Keratinocyte (primary cell): ENCODE measurements at regions not wholly inside any gene's neighbourhood (a gene's known extent, or its start where the extent isn't known, plus 50 kb on each side); places are given as distances from the start of the nearest gene placed in this dataset.

Experiments used
- DNase-seq: peaks from one replicate; pipeline ENCODE4 v3.0.0-alpha.2; 2011; ENCODE audit warnings: low read depth, missing footprints, low spot score
- FAIRE-seq: peaks from 2 replicates; lab custom pipeline; 2011; peaks lifted over from hg19 to GRCh38; lab: Jason Lieb, UNC
- H2AFZ ChIP-seq: 2 replicates; pipeline ENCODE4 v1.6.0; 2012; ENCODE audit warnings: low read length, control low read depth, inconsistent platforms; ENCODE audit not compliant: control insufficient read depth
- H3K27ac ChIP-seq: 2 replicates; pipeline ENCODE4 v1.5.1; 2011; ENCODE audit warnings: low read length; ENCODE audit not compliant: control insufficient read depth, insufficient read depth
- H3K27me3 ChIP-seq: 3 replicates; pipeline ENCODE4 v1.6.0; 2011; ENCODE audit warnings: low read length; ENCODE audit not compliant: control insufficient read depth, insufficient read depth; ENCODE audit errors: extremely low read depth
- H3K36me3 ChIP-seq, 2 experiments: 2 replicates in 1 of 2; 3 replicates in 1 of 2; pipeline ENCODE4 v1.5.1; 2011; ENCODE audit warnings: low read length in 2 of 2, mild to moderate bottlenecking in 1 of 2; ENCODE audit not compliant: control insufficient read depth in 2 of 2, insufficient read depth in 2 of 2; ENCODE audit errors: extremely low read depth in 1 of 2
- H3K4me1 ChIP-seq: 3 replicates; pipeline ENCODE4 v1.5.1; 2011; ENCODE audit warnings: low read length; ENCODE audit not compliant: control insufficient read depth, insufficient read depth; ENCODE audit errors: extremely low read depth
- H3K4me2 ChIP-seq: 3 replicates; pipeline ENCODE4 v1.6.0; 2011; ENCODE audit warnings: low read depth, low read length; ENCODE audit not compliant: control insufficient read depth, insufficient read depth; ENCODE audit errors: extremely low read depth
- H3K4me3 ChIP-seq, 3 experiments: fragments of 200-600 bp in 1 of 3; sonication (generic) in 1 of 3; 2 replicates in 2 of 3; 3 replicates in 1 of 3; pipeline ENCODE4 v1.5.1; 2011 to 2016; ENCODE audit warnings: low read length in 3 of 3, mild to moderate bottlenecking in 3 of 3, control low read depth in 2 of 3, inconsistent platforms in 1 of 3, low read depth in 1 of 3, mixed read lengths in 1 of 3, mixed run types in 1 of 3, moderate library complexity in 1 of 3; ENCODE audit not compliant: control insufficient read depth in 2 of 3, insufficient read depth in 2 of 3; ENCODE audit errors: extremely low read depth in 1 of 3
- H3K79me2 ChIP-seq: 2 replicates; pipeline ENCODE4 v1.6.0; 2012; ENCODE audit warnings: low read length; ENCODE audit not compliant: control insufficient read depth, insufficient read depth
- H3K9ac ChIP-seq: 3 replicates; pipeline ENCODE4 v1.6.0; 2011; ENCODE audit warnings: low read length; ENCODE audit not compliant: control insufficient read depth, insufficient read depth; ENCODE audit errors: extremely low read depth
- H3K9me1 ChIP-seq: 3 replicates; pipeline ENCODE4 v1.6.0; 2011; ENCODE audit warnings: low read length; ENCODE audit not compliant: control insufficient read depth, insufficient read depth; ENCODE audit errors: extremely low read depth
- H3K9me3 ChIP-seq: 2 replicates; pipeline ENCODE4 v1.5.1; 2012; ENCODE audit warnings: low read depth, low read length; ENCODE audit not compliant: control insufficient read depth
- H4K20me1 ChIP-seq: 3 replicates; pipeline ENCODE4 v1.6.0; 2011; ENCODE audit warnings: low read length; ENCODE audit not compliant: control insufficient read depth, insufficient read depth; ENCODE audit errors: extremely low read depth
- EZH2 ChIP-seq: IDR thresholded peaks from one replicate; pipeline ENCODE4 v1.6.1; 2012; ENCODE audit warnings: inconsistent platforms, mild to moderate bottlenecking, low read length, moderate library complexity
- dilution Hi-C: fragments of 300-500 bp; cut with MboI; formaldehyde crosslinking; loops from one replicate; pipeline ENCODE4 v1.7.0; 2020; ENCODE audit warnings: low sequenced_read_pairs; ENCODE audit not compliant: extremely low pct_ligation_motif_present
- TF ChIP-seq, protein P1 (sequence below), 3 experiments: IDR thresholded peaks in 1 of 3; conservative IDR thresholded peaks in 1 of 3; optimal IDR thresholded peaks in 1 of 3; 2 replicates in 2 of 3; 3 replicates in 1 of 3; pipeline versions ENCODE3 to v1.5.1; 2011; ENCODE audit warnings: low read length in 3 of 3, mild to moderate bottlenecking in 3 of 3, moderate library complexity in 2 of 3, control low read depth in 1 of 3, inconsistent platforms in 1 of 3; ENCODE audit not compliant: insufficient read depth in 2 of 3; ENCODE audit errors: extremely low read depth in 1 of 3

DNA sequence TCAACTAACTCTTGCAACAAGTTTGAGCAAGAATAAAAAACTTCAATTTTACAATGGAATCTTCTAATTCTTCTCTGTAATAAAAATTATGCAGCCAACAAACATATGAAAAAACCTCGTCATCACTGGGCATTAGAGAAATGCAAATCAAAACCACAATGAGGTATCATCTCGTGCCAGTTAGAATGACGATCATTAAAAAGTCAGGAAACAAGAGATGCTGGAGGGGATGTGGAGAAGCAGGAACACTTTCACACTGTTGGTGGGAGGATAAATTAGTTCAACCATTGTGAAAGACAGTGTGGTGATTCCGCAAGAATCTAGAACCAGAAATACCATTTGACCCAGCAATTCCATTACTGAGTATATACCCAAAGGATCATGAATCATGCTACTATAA lies 327.5 kb upstream of the LYPLAL1 start:
- DNase-seq (no peak), FAIRE-seq (no peak)
- Histone ChIP-seq H3K4me2 (no peak overlapping the region), H3K27ac (no peak overlapping the region), H3K79me2 (no peaks in the 10 kb centered on the region), H3K4me3 (no peak overlapping the region), H4K20me1 (no peaks in the 10 kb centered on the region), H3K27me3 (no peaks in the 10 kb centered on the region), H3K9me1 (no peaks in the 10 kb centered on the region), H3K4me1 (no peaks in the 10 kb centered on the region), H3K9me3 (no peaks in the 10 kb centered on the region), H3K9ac (no peak overlapping the region), H3K36me3 (no peaks in the 10 kb centered on the region), H2AFZ (no peak overlapping the region)
- dilution Hi-C loops, result no loop called here
- no peak for TF ChIP-seq EZH2
- TF ChIP-seq, protein P1, sequence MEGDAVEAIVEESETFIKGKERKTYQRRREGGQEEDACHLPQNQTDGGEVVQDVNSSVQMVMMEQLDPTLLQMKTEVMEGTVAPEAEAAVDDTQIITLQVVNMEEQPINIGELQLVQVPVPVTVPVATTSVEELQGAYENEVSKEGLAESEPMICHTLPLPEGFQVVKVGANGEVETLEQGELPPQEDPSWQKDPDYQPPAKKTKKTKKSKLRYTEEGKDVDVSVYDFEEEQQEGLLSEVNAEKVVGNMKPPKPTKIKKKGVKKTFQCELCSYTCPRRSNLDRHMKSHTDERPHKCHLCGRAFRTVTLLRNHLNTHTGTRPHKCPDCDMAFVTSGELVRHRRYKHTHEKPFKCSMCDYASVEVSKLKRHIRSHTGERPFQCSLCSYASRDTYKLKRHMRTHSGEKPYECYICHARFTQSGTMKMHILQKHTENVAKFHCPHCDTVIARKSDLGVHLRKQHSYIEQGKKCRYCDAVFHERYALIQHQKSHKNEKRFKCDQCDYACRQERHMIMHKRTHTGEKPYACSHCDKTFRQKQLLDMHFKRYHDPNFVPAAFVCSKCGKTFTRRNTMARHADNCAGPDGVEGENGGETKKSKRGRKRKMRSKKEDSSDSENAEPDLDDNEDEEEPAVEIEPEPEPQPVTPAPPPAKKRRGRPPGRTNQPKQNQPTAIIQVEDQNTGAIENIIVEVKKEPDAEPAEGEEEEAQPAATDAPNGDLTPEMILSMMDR (optimal IDR thresholded peaks at IDR 0.05 in 1 of 3, IDR thresholded peaks at IDR 0.05 in 1 of 3, conservative IDR thresholded peaks at IDR 0.05 in 1 of 3; ENCODE audit: extremely low read depth in 1 of 3, insufficient read depth in 2 of 3, low read length in 3 of 3), result no peak

DNA sequence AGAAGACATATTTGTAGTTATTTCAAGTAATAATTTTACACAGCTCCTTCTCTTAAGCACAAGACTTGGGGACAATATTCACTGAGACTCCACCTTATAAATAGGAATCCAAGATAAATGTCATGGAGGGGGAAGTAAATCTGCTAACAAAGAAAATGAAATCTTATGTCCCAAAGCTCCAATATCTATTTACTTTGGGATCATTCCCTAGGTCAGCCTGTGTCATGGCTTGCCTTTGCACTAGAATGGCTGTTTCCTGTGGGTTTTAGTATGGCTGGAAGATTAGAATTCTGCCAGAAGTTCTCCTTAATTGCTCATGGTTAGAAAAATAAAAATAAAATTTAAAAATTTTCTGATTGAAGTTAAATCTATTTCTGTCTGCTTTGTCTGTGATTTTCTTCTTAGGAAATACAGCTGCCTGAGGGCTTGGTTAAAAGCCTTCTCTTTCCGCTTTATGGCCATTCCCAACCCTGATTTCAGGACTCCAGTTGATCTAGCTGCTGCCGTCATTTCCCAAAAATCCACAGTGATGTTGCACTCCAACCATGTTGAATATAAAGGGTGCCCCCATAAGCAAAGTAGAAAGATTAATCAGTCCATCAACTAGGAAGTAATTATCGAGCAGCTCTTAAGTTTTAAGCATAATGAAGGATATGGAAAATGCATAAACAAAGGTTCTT lies 326.4 kb upstream of the LYPLAL1 start:
- Histone ChIP-seq H4K20me1 (no peaks in the 10 kb centered on the region), H3K27ac (no peak overlapping the region), H3K27me3 (no peaks in the 10 kb centered on the region), H3K4me2 (no peak overlapping the region), H3K4me1 (no peaks in the 10 kb centered on the region), H3K36me3 (no peaks in the 10 kb centered on the region), H3K79me2 (no peaks in the 10 kb centered on the region), H2AFZ (no peak overlapping the region), H3K9me3 (no peaks in the 10 kb centered on the region), H3K9ac (no peak overlapping the region), H3K9me1 (no peaks in the 10 kb centered on the region), H3K4me3 (no peak overlapping the region)
- no peak for FAIRE-seq
- dilution Hi-C loops, result no loop called here
- DNase-seq, result no peak
- TF ChIP-seq, protein P1 (optimal IDR thresholded peaks at IDR 0.05 in 1 of 3, IDR thresholded peaks at IDR 0.05 in 1 of 3, conservative IDR thresholded peaks at IDR 0.05 in 1 of 3; ENCODE audit: extremely low read depth in 1 of 3, insufficient read depth in 2 of 3, low read length in 3 of 3), result no peak
- no peak for TF ChIP-seq EZH2
